Left ventricle myocardium inferior (tissue), 1 donor: ENCODE measurements at regions not wholly inside any gene's neighbourhood (a gene's known extent, or its start where the extent isn't known, plus 50 kb on each side); places are given as distances from the start of the nearest gene placed in this dataset.

Experiments used
- DNase-seq: peaks from one replicate; pipeline ENCODE4 v3.0.0-alpha.2; 2020
- H3K27ac ChIP-seq: fragments of 200-600 bp; replicated peaks from 2 replicates; pipeline ENCODE4 v1.8.0; 2021
- H3K27me3 ChIP-seq: fragments of 200-600 bp; 2 replicates; pipeline ENCODE4 v1.8.0; 2021; ENCODE audit warnings: low read depth
- H3K36me3 ChIP-seq: fragments of 200-600 bp; 2 replicates; pipeline ENCODE4 v1.8.0; 2021
- H3K4me1 ChIP-seq: fragments of 200-600 bp; 2 replicates; pipeline ENCODE4 v1.8.0; 2021
- H3K4me3 ChIP-seq: fragments of 200-600 bp; 2 replicates; pipeline ENCODE4 v1.8.0; 2021; ENCODE audit warnings: mild to moderate bottlenecking, moderate library complexity
- H3K9me3 ChIP-seq: fragments of 200-600 bp; replicated peaks from 2 replicates; pipeline ENCODE4 v1.8.0; 2021
- CTCF ChIP-seq: fragments of 200-600 bp; IDR thresholded peaks from 2 replicates; pipeline ENCODE4 v1.8.0; 2021; ENCODE audit warnings: antibody characterized with exemption, mild to moderate bottlenecking, borderline replicate concordance
- intact Hi-C: fragments of 100-400 bp; cut with micrococcal nuclease; formaldehyde crosslinking; loops from one replicate; pipeline ENCODE4 v1.11.0; 2022
- donor health status: DM: no; HTN: yes; CAD: no; lungs with severe emphysema.

- no peak for TF ChIP-seq CTCF
- no peak for DNase-seq
- Histone ChIP-seq H3K4me3 (no peak overlapping the region), H3K4me1 (no peaks in the 10 kb centered on the region), H3K36me3 (no peaks in the 10 kb centered on the region), H3K27ac (no peak overlapping the region), H3K9me3 (peaks cover 4% of the 10 kb centered on the region), H3K27me3 (peaks cover 61% of the 10 kb centered on the region)
- intact Hi-C loops: no loop called here
Measured at GRCh38 chr16:86732621-86733295, 154.4 kb downstream of the FOXL1 start.

GRCh38 chr16:86733546-86734254, 155.4 kb downstream of the FOXL1 start:
- Histone ChIP-seq H3K36me3 (no peaks in the 10 kb centered on the region), H3K9me3 (peaks cover 3% of the 10 kb centered on the region), H3K27me3 (peaks cover 61% of the 10 kb centered on the region), H3K4me1 (no peaks in the 10 kb centered on the region), H3K4me3 (no peak overlapping the region), H3K27ac (no peak overlapping the region)
- no peak for DNase-seq
- intact Hi-C loops: no loop called here
- no peak for TF ChIP-seq CTCF

GRCh38 chr16:86734543-86735460, 156.5 kb downstream of the FOXL1 start:
- Histone ChIP-seq H3K27ac (no peak overlapping the region), H3K4me1 (no peaks in the 10 kb centered on the region), H3K9me3 (no peaks in the 10 kb centered on the region), H3K36me3 (no peaks in the 10 kb centered on the region), H3K4me3 (no peak overlapping the region), H3K27me3 (peaks cover 55% of the 10 kb centered on the region)
- intact Hi-C loops: no loop called here
- no peak for DNase-seq
- no peak for TF ChIP-seq CTCF

GRCh38 chr16:86735727-86736126, 157.4 kb downstream of the FOXL1 start:
- Histone ChIP-seq H3K9me3 (no peaks in the 10 kb centered on the region), H3K27ac (no peak overlapping the region), H3K4me1 (peaks cover 8% of the 10 kb centered on the region), H3K27me3 (peaks cover 46% of the 10 kb centered on the region), H3K36me3 (no peaks in the 10 kb centered on the region), H3K4me3 (no peak overlapping the region)
- intact Hi-C loops: no loop called here
- DNase-seq: no peak
- TF ChIP-seq CTCF: no peak

GRCh38 chr16:86736502-86736901, 158.2 kb downstream of the FOXL1 start:
- H3K4me1 ChIP-seq: peaks cover 15% of the 10 kb centered on the region
- intact Hi-C loops: no loop called here
- TF ChIP-seq CTCF: no peak
- no peaks in the 10 kb centered on the region for H3K36me3 ChIP-seq
- peaks cover 42% of the 10 kb centered on the region for H3K27me3 ChIP-seq
- no peak overlapping the region for H3K4me3 ChIP-seq
- DNase-seq: no peak
- H3K9me3 ChIP-seq: no peaks in the 10 kb centered on the region
- H3K27ac ChIP-seq: no peak overlapping the region
